ENCODE measurements at regions not wholly inside any gene's neighbourhood (a gene's known extent, or its start where the extent isn't known, plus 50 kb on each side); places are given as distances from the start of the nearest gene placed in this dataset.

- no peak for TF ChIP-seq GABPA (IDR thresholded peaks at IDR 0.05; ENCODE audit: low read depth)
- no peak for TF ChIP-seq REST (IDR thresholded peaks at IDR 0.05; ENCODE audit: insufficient replicate concordance, low read depth)
- TF ChIP-seq CTCF (IDR thresholded peaks at IDR 0.05; ENCODE audit: insufficient read depth, low read length) = no peak
- no peak for TF ChIP-seq POLR2AphosphoS5 (IDR thresholded peaks at IDR 0.05; ENCODE audit: low read depth)
- no peak for DNase-seq (ENCODE audit: low read depth in 1 of 2, low spot score in 1 of 2)
- no peak overlapping the region for H3K27ac ChIP-seq (replicated peaks)
- no peak overlapping the region for H3K4me3 ChIP-seq (replicated peaks; ENCODE audit: insufficient read depth, low read length)
- H3K27me3 ChIP-seq (ENCODE audit: insufficient read depth, poor library complexity, severe bottlenecking) = no peaks in the 10 kb centered on the region
These were observed 862.5 kb downstream of the TBC1D22A start for GRCh38 chr22:47625013-47625385.

- Histone ChIP-seq H3K27me3 (ENCODE audit: insufficient read depth, poor library complexity, severe bottlenecking) (no peaks in the 10 kb centered on the region), H3K27ac (replicated peaks) (no peak overlapping the region), H3K4me3 (replicated peaks; ENCODE audit: insufficient read depth, low read length) (no peak overlapping the region)
- TF ChIP-seq POLR2AphosphoS5 (IDR thresholded peaks at IDR 0.05; ENCODE audit: low read depth) (no peak), GABPA (IDR thresholded peaks at IDR 0.05; ENCODE audit: low read depth) (no peak), CTCF (IDR thresholded peaks at IDR 0.05; ENCODE audit: insufficient read depth, low read length) (no peak), SPI1 (IDR thresholded peaks at IDR 0.05; ENCODE audit: borderline replicate concordance, low read depth) (no peak), REST (IDR thresholded peaks at IDR 0.05; ENCODE audit: insufficient replicate concordance, low read depth) (no peak)
- no peak for DNase-seq (ENCODE audit: low read depth in 1 of 2, low spot score in 1 of 2)
These were observed 862.0 kb downstream of the TBC1D22A start for GRCh38 chr22:47624252-47625012.

GRCh38 chr22:47623763-47624148 is 861.3 kb downstream of the TBC1D22A start:
- Histone ChIP-seq H3K27ac (replicated peaks) (no peak overlapping the region), H3K4me3 (replicated peaks; ENCODE audit: insufficient read depth, low read length) (no peak overlapping the region), H3K27me3 (ENCODE audit: insufficient read depth, poor library complexity, severe bottlenecking) (no peaks in the 10 kb centered on the region)
- TF ChIP-seq GABPA (IDR thresholded peaks at IDR 0.05; ENCODE audit: low read depth) = no peak
- TF ChIP-seq REST (IDR thresholded peaks at IDR 0.05; ENCODE audit: insufficient replicate concordance, low read depth) = no peak
- TF ChIP-seq SPI1 (IDR thresholded peaks at IDR 0.05; ENCODE audit: borderline replicate concordance, low read depth) = no peak
- no peak for TF ChIP-seq POLR2AphosphoS5 (IDR thresholded peaks at IDR 0.05; ENCODE audit: low read depth)
- no peak for TF ChIP-seq CTCF (IDR thresholded peaks at IDR 0.05; ENCODE audit: insufficient read depth, low read length)
- DNase-seq (ENCODE audit: low read depth in 1 of 2, low spot score in 1 of 2) = no peak

Data from HL-60 (cell line).